ENCODE measurements at regions not wholly inside any gene's neighbourhood (a gene's known extent, or its start where the extent isn't known, plus 50 kb on each side); places are given as distances from the start of the nearest gene placed in this dataset.

DNA sequence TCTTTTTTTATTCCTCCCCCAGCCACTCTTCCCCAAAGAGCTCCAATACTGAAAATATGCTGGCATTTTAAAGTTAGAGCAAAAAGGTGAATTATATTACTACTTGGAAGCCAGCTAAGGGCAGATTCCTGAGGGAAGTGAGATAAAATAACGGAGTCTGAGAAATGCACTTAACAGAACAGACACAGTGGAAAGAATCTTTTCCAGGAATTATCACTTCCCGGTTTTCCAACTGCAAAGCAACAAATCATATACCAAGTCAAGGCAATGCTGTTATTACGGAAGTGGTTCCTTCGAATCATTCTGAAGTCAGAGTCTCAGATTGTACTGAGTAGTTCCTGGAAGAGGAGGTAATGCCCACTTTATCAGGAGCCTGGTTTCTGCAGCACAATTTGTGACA lies 435.0 kb upstream of the SPRED2 start (continued):
- TF ChIP-seq CHD2 (IDR thresholded peaks at IDR 0.05; ENCODE audit: low read length) = no peak
- no peak for TF ChIP-seq TCF12 (IDR thresholded peaks at IDR 0.05; ENCODE audit: low read depth, low read length)
- no peak for TF ChIP-seq SIRT6 (IDR thresholded peaks at IDR 0.05; ENCODE audit: low read length)
- no peak for TF ChIP-seq EZH2 (IDR thresholded peaks at IDR 0.05; ENCODE audit: low read depth, low read length, severe bottlenecking)
